HEK293T (cell line): ENCODE measurements at regions not wholly inside any gene's neighbourhood (a gene's known extent, or its start where the extent isn't known, plus 50 kb on each side); places are given as distances from the start of the nearest gene placed in this dataset.

Experiments
- ARNT ChIP-seq: fragments of 450-650 bp; IDR thresholded peaks from 2 replicates; pipeline ENCODE4 v1.6.1; 2017; ENCODE audit warnings: mild to moderate bottlenecking
- ELF4 ChIP-seq: fragments of 450-650 bp; IDR thresholded peaks from 2 replicates; pipeline ENCODE4 v1.6.1; 2017; ENCODE audit warnings: antibody characterized with exemption
- FOXK2 ChIP-seq: fragments of 450-650 bp; IDR thresholded peaks from 2 replicates; pipeline ENCODE4 v1.6.1; 2016; ENCODE audit warnings: mild to moderate bottlenecking
- FOXM1 ChIP-seq: fragments of 450-650 bp; IDR thresholded peaks from 2 replicates; pipeline ENCODE4 v1.6.1; 2017; ENCODE audit warnings: mild to moderate bottlenecking, borderline replicate concordance
- SUZ12 ChIP-seq: fragments of 450-650 bp; IDR thresholded peaks from 2 replicates; pipeline ENCODE4 v1.6.1; 2016; ENCODE audit warnings: mild to moderate bottlenecking
- TF ChIP-seq, protein P1 (sequence below): fragments of 450-650 bp; IDR thresholded peaks from 2 replicates; pipeline ENCODE4 v1.6.1; 2016

DNA sequence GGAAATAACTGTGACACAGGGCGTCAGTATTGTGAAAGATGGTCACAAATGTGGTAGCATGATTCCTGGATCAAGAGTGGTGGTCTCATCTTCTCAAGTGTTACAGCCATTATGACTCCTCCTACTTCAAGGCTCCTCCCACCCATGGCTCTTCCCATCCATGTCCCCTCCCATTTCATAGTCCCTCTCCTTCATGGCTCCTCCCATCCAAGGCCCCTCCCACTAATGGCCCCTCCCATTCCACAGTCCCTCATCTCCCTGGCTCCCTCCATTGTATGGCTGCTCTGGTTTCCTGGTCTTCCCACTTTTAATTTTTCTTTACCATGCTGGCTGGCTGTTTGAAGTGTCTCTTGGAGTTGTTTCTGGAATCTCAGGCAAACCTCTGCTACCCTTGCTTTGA, 1375.2 kb upstream of the TMEM132C start:
- no peak for TF ChIP-seq FOXK2
- no peak for TF ChIP-seq FOXM1
- TF ChIP-seq ELF4 = no peak
- TF ChIP-seq ARNT = no peak
- TF ChIP-seq, protein P1, sequence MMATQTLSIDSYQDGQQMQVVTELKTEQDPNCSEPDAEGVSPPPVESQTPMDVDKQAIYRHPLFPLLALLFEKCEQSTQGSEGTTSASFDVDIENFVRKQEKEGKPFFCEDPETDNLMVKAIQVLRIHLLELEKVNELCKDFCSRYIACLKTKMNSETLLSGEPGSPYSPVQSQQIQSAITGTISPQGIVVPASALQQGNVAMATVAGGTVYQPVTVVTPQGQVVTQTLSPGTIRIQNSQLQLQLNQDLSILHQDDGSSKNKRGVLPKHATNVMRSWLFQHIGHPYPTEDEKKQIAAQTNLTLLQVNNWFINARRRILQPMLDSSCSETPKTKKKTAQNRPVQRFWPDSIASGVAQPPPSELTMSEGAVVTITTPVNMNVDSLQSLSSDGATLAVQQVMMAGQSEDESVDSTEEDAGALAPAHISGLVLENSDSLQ = no peak
- TF ChIP-seq SUZ12 = no peak
